Activated T-cell treated with anti-CD3 and anti-CD28 coated beads for 48 hours (primary cell): ENCODE measurements at regions not wholly inside any gene's neighbourhood (a gene's known extent, or its start where the extent isn't known, plus 50 kb on each side); places are given as distances from the start of the nearest gene placed in this dataset.
"Not testable (repeated sequence)": the region's sequence is repeated elsewhere in the genome, so short reads cannot be mapped to it uniquely, and the experiment has no call there.

Experiments used
- DNase-seq: peaks from one replicate; pipeline ENCODE4 v3.0.0-alpha.2; 2020; ENCODE audit warnings: low read depth

- DNase-seq: no peak
These were observed 868.0 kb downstream of the METTL15 start for GRCh38 chr11:28976012-28976800.

- no peak for DNase-seq
These were observed 861.6 kb downstream of the METTL15 start for GRCh38 chr11:28969832-28970231.

GRCh38 chr11:28966951-28967350 lies 858.8 kb downstream of the METTL15 start:
- DNase-seq: no peak

- no peak for DNase-seq
These were observed 857.6 kb downstream of the METTL15 start for GRCh38 chr11:28965819-28966218.

GRCh38 chr11:28964811-28965210 lies 856.6 kb downstream of the METTL15 start:
- DNase-seq: no peak

GRCh38 chr11:28963187-28963586 lies 855.0 kb downstream of the METTL15 start:
- DNase-seq: no peak

GRCh38 chr11:28962502-28962901 lies 854.3 kb downstream of the METTL15 start:
- DNase-seq: no peak

GRCh38 chr11:28961726-28962125 lies 853.5 kb downstream of the METTL15 start:
- no peak for DNase-seq

- no peak for DNase-seq
These were observed 848.3 kb downstream of the METTL15 start for GRCh38 chr11:28956446-28956845.

GRCh38 chr11:28951191-28951590 lies 843.0 kb downstream of the METTL15 start:
- DNase-seq: no peak

- no peak for DNase-seq
These were observed 831.2 kb downstream of the METTL15 start for GRCh38 chr11:28939381-28939780.

- no peak for DNase-seq
These were observed 829.9 kb downstream of the METTL15 start for GRCh38 chr11:28938091-28938490.

GRCh38 chr11:28932940-28933339 lies 824.8 kb downstream of the METTL15 start:
- no peak for DNase-seq

- DNase-seq: no peak
These were observed 815.8 kb downstream of the METTL15 start for GRCh38 chr11:28924004-28924403.

GRCh38 chr11:28922386-28922981 lies 814.3 kb downstream of the METTL15 start:
- no peak for DNase-seq

GRCh38 chr11:28919194-28919593 lies 811.0 kb downstream of the METTL15 start:
- no peak for DNase-seq

- no peak for DNase-seq
These were observed 805.7 kb downstream of the METTL15 start for GRCh38 chr11:28913883-28914282.

GRCh38 chr11:28911829-28912228 lies 803.6 kb downstream of the METTL15 start:
- DNase-seq: no peak

- no peak for DNase-seq
These were observed 802.7 kb downstream of the METTL15 start for GRCh38 chr11:28910926-28911325.

- DNase-seq: no peak
These were observed 795.5 kb downstream of the METTL15 start for GRCh38 chr11:28903716-28904115.

GRCh38 chr11:28900427-28900826 lies 792.2 kb downstream of the METTL15 start:
- DNase-seq: no peak

- no peak for DNase-seq
These were observed 791.5 kb downstream of the METTL15 start for GRCh38 chr11:28899706-28900105.

- DNase-seq: not testable (repeated sequence)
These were observed 782.4 kb downstream of the METTL15 start for GRCh38 chr11:28890601-28891040.

GRCh38 chr11:28887681-28888080 lies 779.5 kb downstream of the METTL15 start:
- no peak for DNase-seq
